IPS DF 6.9 (cell line): ENCODE measurements at regions not wholly inside any gene's neighbourhood (a gene's known extent, or its start where the extent isn't known, plus 50 kb on each side); places are given as distances from the start of the nearest gene placed in this dataset.

Source experiments
- DNase-seq: peaks from one replicate; pipeline ENCODE4 v3.0.0-alpha.2; 2013; ENCODE audit warnings: low read depth, low spot score
- H3K27ac ChIP-seq: one replicate; pipeline ENCODE4 v1.5.1; 2013; ENCODE audit warnings: low read length, control low read depth
- H3K27me3 ChIP-seq: 2 replicates; pipeline ENCODE4 v1.6.1; 2013; ENCODE audit warnings: mild to moderate bottlenecking, low read length; ENCODE audit not compliant: control insufficient read depth, insufficient read depth
- H3K36me3 ChIP-seq: 2 replicates; pipeline ENCODE4 v1.6.1; 2013; ENCODE audit warnings: low read length; ENCODE audit not compliant: control insufficient read depth, insufficient read depth
- H3K4me1 ChIP-seq: 2 replicates; pipeline ENCODE4 v1.6.1; 2013; ENCODE audit warnings: low read length; ENCODE audit not compliant: control insufficient read depth, insufficient read depth
- H3K4me3 ChIP-seq: 2 replicates; pipeline ENCODE4 v1.5.1; 2013; ENCODE audit warnings: mild to moderate bottlenecking, low read length
- H3K9me3 ChIP-seq: 2 replicates; pipeline ENCODE4 v1.6.1; 2013; ENCODE audit warnings: low read length, inconsistent platforms; ENCODE audit not compliant: control insufficient read depth, insufficient read depth
- WGBS: extraction: QIAGEN DNeasy Blood & Tissue Kit; methylation state at CpG from one replicate; pipeline ENCODE4 v1.1.7; 2013; ENCODE audit warnings: mixed read lengths, missing lambda C conversion rate; ENCODE audit not compliant: insufficient read length, insufficient coverage; 5-methylcytosine and 5-hydroxymethylcytosine counted together

DNA sequence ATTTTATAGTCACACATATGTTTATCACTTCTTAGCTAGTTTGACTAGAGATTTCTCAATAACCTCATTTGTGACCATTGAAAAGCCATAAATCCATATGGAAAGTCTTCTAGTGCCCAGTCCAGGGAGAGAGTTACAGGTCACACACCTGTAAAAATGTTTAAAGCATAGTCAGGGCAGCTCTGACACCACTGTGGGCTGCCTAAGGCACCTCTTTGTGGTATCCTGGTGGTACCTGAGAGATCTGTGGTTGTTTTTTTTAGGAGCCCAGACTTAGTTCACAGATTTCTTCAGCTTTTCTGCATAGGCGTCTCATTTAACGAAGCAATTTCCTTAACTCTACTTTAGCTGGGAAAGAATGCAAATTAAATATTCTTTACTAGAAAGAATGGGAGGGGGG lies 186.6 kb downstream of the CENPW start:
- H3K27ac ChIP-seq: no peak overlapping the region
- no peak for DNase-seq
- H3K4me3 ChIP-seq: no peak overlapping the region
- no peaks in the 10 kb centered on the region for H3K27me3 ChIP-seq
- H3K36me3 ChIP-seq: no peaks in the 10 kb centered on the region
- H3K9me3 ChIP-seq: no peaks in the 10 kb centered on the region
- H3K4me1 ChIP-seq: no peaks in the 10 kb centered on the region; the same call in 1 of the 2 replicates
- no CpG with 5 or more reads among the region's 2 CpGs for WGBS

DNA sequence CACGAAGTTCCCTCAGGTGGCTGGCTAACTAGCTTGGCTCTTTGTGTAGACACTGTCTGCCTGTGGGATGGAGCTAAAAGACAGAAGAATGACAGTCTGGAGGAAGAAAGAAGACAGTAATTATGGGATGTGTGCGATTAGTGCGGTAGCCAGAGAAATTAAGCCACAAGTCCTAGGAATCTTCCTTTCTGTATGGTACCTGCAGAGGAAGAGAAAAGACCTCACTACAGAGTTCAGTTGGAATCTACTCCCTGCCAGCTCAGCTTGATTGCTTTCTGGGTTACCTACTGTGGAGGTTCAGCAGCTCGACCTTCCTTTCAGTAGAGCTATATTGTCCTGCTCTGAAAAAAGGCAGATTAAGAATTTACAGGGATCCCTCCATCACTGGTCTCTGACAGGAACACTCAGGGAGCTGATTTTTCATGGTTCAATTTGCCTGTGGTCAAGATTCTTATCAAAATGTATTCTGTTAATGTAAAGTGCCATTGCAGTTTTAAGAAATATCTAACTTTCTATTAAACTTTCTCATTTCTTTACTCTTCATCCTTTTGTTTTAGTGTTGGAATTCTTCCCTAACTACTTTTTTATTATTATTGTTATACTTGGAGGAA lies 187.2 kb downstream of the CENPW start:
- Histone ChIP-seq H3K27me3 (no peaks in the 10 kb centered on the region), H3K4me1 (no peaks in the 10 kb centered on the region; the same call in 1 of the 2 replicates), H3K27ac (no peak overlapping the region), H3K9me3 (no peaks in the 10 kb centered on the region), H3K36me3 (no peaks in the 10 kb centered on the region), H3K4me3 (no peak overlapping the region)
- DNase-seq: no peak
- no CpG with 5 or more reads among the region's 4 CpGs for WGBS

DNA sequence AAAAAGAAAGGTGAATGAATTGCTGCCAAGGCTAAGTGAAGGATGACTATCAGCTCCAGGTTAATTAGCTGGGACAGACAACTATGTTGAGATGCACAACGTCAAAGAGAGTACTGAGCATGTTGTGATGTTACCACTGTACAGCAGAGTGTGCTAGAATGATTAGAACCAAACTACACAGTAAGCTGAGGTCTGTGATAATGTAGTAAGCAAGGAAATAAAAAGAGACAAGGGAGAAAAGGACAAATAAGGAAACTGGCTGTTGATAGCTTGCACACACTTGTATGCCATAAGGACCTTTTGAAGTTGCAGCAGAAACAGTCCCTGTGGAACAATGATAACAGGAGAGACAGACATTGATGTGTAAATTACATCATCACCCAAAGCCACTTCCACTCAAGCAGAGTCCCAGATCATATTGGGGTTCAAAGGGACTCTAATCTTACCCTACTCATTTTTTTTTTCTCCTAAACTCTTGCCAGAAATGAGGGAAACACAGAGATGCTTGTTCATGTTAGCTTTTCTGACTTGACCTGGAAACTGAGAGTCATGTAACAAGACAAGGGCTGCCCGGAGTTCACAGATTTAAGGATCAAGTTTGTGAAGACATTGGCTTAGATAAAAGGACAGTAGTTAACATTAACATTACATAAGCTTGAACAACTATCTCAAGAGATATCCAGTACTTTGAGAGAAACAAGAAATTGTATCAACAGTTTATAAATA lies 189.9 kb downstream of the CENPW start:
- Histone ChIP-seq H3K4me3 (no peak overlapping the region), H3K27me3 (no peaks in the 10 kb centered on the region), H3K36me3 (no peaks in the 10 kb centered on the region), H3K4me1 (no peaks in the 10 kb centered on the region; the same call in 1 of the 2 replicates), H3K27ac (no peak overlapping the region), H3K9me3 (no peaks in the 10 kb centered on the region)
- no peak for DNase-seq
- no CpG with 5 or more reads among the region's 2 CpGs for whole genome bisulfite sequencing

DNA sequence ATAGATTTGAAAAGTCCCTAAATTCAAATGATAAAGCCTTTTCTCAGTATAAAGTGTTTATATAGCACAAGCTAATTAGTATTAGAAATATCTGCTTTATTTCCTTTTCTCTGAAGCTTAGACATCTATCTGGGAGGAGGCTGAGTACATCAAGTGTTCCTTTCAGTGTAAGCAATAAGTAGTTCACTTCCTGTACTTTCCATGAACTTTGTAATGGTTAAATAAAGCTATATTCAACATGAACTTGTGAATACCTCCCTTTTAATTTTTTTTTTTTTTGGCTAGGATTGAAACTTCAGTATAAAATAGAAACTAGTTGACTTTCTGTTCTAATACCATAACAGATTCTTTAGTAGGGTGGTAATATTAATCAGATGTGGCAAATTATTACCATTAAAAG lies 190.9 kb downstream of the CENPW start:
- H3K4me1 ChIP-seq: no peaks in the 10 kb centered on the region; the same call in 1 of the 2 replicates
- no peak for DNase-seq
- H3K27me3 ChIP-seq: no peaks in the 10 kb centered on the region
- no peak overlapping the region for H3K27ac ChIP-seq
- no peaks in the 10 kb centered on the region for H3K9me3 ChIP-seq
- H3K4me3 ChIP-seq: no peak overlapping the region
- no peaks in the 10 kb centered on the region for H3K36me3 ChIP-seq

DNA sequence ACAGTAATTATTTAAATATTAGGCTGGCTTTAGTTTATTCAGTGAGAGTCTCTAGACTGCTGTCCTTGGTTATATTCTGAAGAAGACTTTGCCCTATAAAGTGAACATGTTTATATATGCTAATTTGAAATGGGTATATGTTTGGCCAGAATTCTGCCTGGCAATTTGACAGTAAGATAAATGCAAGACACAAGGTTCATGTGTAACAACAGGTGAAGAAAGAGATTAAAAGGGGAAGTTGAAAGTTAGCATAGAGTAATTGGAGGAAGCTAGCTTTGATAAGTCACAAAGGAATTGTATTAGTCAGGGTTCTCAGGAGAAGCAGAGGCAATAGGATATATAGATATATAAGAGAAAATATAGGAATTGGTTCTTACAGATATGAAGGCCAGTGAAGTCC lies 191.4 kb downstream of the CENPW start:
- Histone ChIP-seq H3K27me3 (no peaks in the 10 kb centered on the region), H3K4me3 (no peak overlapping the region), H3K27ac (no peak overlapping the region), H3K36me3 (no peaks in the 10 kb centered on the region), H3K4me1 (no peaks in the 10 kb centered on the region; the same call in 1 of the 2 replicates), H3K9me3 (no peaks in the 10 kb centered on the region)
- no peak for DNase-seq

DNA sequence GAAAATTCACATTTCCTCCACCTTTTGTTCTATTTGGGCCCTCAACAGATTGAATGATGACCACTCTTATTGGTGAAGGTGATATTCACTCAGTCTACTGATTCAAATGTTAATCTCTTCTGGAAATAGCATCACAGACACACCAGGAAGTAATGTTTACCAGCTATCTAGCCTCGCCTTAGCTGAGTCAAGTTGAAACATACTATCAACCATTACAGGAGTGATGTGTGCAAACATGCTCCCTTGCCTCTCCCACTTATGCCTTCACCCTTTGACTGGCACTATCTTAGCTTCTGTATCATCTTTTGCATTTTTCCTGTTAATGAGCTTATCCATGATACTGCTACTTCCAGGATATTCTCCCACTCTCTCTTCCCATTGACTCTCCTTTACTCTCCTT lies 191.9 kb downstream of the CENPW start:
- H3K36me3 ChIP-seq: no peaks in the 10 kb centered on the region
- H3K4me3 ChIP-seq: no peak overlapping the region
- no CpG with 5 or more reads among the region's 1 CpG for WGBS
- H3K4me1 ChIP-seq: no peaks in the 10 kb centered on the region; the same call in 1 of the 2 replicates
- H3K9me3 ChIP-seq: no peaks in the 10 kb centered on the region
- DNase-seq: no peak
- no peak overlapping the region for H3K27ac ChIP-seq
- H3K27me3 ChIP-seq: no peaks in the 10 kb centered on the region

DNA sequence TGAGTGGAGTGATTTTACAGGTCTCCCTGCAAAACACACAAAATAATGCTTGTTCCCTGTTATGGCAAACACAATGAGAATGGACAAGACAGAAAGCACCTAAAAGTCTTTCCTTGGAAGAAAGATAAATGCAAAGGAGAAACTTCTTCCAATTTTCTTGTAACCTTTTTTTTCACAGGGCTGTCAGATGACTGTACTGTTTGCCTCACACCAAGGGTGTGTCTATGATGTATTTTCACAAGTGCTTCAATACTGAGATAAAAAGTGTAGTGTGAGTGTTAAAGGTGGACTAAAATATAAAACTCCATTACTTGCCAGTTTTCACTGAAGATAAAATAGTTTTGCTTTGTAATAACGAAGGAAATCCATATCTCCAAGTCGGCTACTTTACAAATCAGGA lies 194.5 kb downstream of the CENPW start:
- H3K36me3 ChIP-seq: no peaks in the 10 kb centered on the region
- H3K27ac ChIP-seq: no peak overlapping the region
- H3K4me3 ChIP-seq: no peak overlapping the region
- DNase-seq: no peak
- H3K27me3 ChIP-seq: no peaks in the 10 kb centered on the region
- H3K9me3 ChIP-seq: no peaks in the 10 kb centered on the region
- no CpG with 5 or more reads among the region's 2 CpGs for WGBS
- H3K4me1 ChIP-seq: no peaks in the 10 kb centered on the region

DNA sequence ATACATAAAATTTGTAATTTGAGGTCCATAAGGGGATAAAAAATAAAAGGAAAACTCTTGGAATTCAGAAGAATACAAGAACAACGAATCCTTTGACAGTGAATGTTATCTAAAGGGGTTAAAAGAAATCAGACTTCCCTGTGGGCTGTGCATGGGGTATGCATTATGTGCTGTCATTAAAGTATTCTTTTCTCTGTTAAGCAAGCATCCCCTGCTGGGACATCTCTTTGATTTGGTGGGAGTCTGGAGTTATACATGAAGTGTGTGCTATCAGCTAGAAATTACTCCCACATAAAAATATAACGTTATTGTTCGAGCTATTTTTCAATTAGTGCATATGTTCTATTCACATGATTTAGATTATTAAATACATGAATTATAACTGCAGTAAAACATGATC lies 195.2 kb downstream of the CENPW start:
- H3K27me3 ChIP-seq: no peaks in the 10 kb centered on the region
- no peaks in the 10 kb centered on the region for H3K4me1 ChIP-seq
- WGBS: no CpG with 5 or more reads among the region's 3 CpGs
- H3K27ac ChIP-seq: no peak overlapping the region
- no peak for DNase-seq
- no peaks in the 10 kb centered on the region for H3K36me3 ChIP-seq
- no peak overlapping the region for H3K4me3 ChIP-seq
- H3K9me3 ChIP-seq: no peaks in the 10 kb centered on the region

DNA sequence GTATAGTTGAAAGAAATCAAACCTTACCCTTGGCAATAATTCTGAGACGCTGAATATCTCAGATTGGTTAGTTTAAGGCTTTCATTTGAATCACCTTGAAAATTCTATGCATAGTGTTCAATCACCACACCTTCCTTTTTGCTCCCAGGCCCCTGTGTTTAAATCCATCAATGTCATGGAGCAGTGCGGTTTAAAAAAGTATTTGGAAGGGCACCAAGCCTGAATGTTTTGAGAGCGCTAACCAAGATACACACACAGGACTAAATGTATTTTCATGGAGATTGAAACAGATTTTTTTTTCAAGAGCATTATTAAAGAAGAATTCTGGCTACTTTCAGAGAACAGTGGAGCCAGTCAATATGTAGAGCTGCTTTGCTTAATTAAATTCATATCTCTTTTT lies 195.7 kb downstream of the CENPW start:
- H3K9me3 ChIP-seq: no peaks in the 10 kb centered on the region
- DNase-seq: no peak
- no peaks in the 10 kb centered on the region for H3K4me1 ChIP-seq
- H3K27me3 ChIP-seq: no peaks in the 10 kb centered on the region
- H3K27ac ChIP-seq: no peak overlapping the region
- WGBS: no CpG with 5 or more reads among the region's 3 CpGs
- no peaks in the 10 kb centered on the region for H3K36me3 ChIP-seq
- H3K4me3 ChIP-seq: no peak overlapping the region

DNA sequence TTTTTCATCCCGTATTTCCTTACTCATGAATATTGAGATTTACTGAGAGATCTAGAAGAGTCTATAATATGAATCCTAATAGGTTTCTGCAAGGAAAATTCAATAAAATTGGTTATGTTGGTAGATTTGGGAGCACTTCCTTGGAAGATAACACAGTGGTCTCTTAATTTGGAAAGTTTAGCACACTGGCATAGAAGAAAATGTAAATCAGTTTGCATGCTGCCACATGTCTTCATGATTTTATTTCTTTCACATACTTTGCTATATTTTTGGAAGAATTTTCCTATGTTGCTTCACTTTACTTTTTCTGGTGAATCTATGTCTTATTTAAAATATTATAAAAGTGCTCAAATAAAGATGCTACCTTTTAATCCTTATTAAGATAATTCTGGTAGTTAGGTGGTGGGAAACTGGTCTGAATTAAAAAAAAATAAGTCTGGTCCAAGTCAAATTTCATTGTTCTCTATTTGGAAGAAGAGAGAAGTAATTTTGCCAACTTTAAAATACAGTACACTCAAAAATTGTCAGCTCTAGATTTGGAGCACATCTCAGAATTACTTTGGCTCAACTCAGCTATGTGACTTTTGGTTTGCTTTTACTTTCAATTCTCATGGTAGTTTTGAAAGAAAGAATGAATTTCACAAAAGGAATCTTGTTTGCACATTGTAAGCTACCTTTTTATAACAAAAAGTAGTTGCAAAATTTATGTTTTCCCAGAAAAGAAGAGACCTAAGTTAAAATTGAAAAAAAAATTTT lies 197.3 kb downstream of the CENPW start:
- Histone ChIP-seq H3K27ac (no peak overlapping the region), H3K4me1 (no peaks in the 10 kb centered on the region), H3K36me3 (no peaks in the 10 kb centered on the region), H3K4me3 (no peak overlapping the region), H3K9me3 (no peaks in the 10 kb centered on the region), H3K27me3 (no peaks in the 10 kb centered on the region)
- DNase-seq: no peak
- no CpG with 5 or more reads among the region's 1 CpG for WGBS
